Fibroblast of the aortic adventitia (primary cell): ENCODE measurements at regions not wholly inside any gene's neighbourhood (a gene's known extent, or its start where the extent isn't known, plus 50 kb on each side); places are given as distances from the start of the nearest gene placed in this dataset.

Experiments used
- DNase-seq: peaks from one replicate; pipeline ENCODE4 v3.0.0-alpha.2; 2010; ENCODE audit warnings: low read depth
- H3K4me3 ChIP-seq: 2 replicates; pipeline ENCODE4 v1.5.1; 2011; ENCODE audit warnings: low read depth, mild to moderate bottlenecking, control low read depth, low read length, moderate library complexity
- CTCF ChIP-seq: IDR thresholded peaks from 2 replicates; pipeline ENCODE4 v1.5.1; 2011; ENCODE audit warnings: mild to moderate bottlenecking, low read length, control low read depth, inconsistent platforms; ENCODE audit not compliant: insufficient read depth

- DNase-seq = no peak
- H3K4me3 ChIP-seq = no peak overlapping the region
- TF ChIP-seq CTCF = no peak
Measured at GRCh38 chr1:60740154-60740553, 342.2 kb upstream of the NFIA start.

GRCh38 chr1:60739729-60740128, 342.6 kb upstream of the NFIA start:
- no peak for TF ChIP-seq CTCF
- H3K4me3 ChIP-seq = no peak overlapping the region
- no peak for DNase-seq

- H3K4me3 ChIP-seq = no peak overlapping the region
- TF ChIP-seq CTCF = no peak
- DNase-seq = no peak
Measured at GRCh38 chr1:60732977-60733401, 349.4 kb upstream of the NFIA start.

GRCh38 chr1:60731321-60731720, 351.0 kb upstream of the NFIA start:
- DNase-seq = no peak
- no peak for TF ChIP-seq CTCF
- no peak overlapping the region for H3K4me3 ChIP-seq

GRCh38 chr1:60727552-60727951, 354.8 kb upstream of the NFIA start:
- no peak for TF ChIP-seq CTCF
- no peak overlapping the region for H3K4me3 ChIP-seq
- DNase-seq = no peak

- TF ChIP-seq CTCF = no peak
- no peak for DNase-seq
- no peak overlapping the region for H3K4me3 ChIP-seq
Measured at GRCh38 chr1:60716472-60716871, 365.9 kb upstream of the NFIA start.

- no peak overlapping the region for H3K4me3 ChIP-seq
- no peak for DNase-seq
- no peak for TF ChIP-seq CTCF
Measured at GRCh38 chr1:60715970-60716369, 366.4 kb upstream of the NFIA start.
